22Rv1 (cell line): ENCODE measurements at regions not wholly inside any gene's neighbourhood (a gene's known extent, or its start where the extent isn't known, plus 50 kb on each side); places are given as distances from the start of the nearest gene placed in this dataset.

Source experiments
- ZFX ChIP-seq: fragments of 450-650 bp; IDR thresholded peaks from 2 replicates; pipeline ENCODE4 v1.6.1; 2017; ENCODE audit warnings: antibody characterized with exemption, borderline replicate concordance
- TF ChIP-seq, protein P1 (sequence below): fragments of 450-650 bp; IDR thresholded peaks from 2 replicates; pipeline ENCODE4 v1.5.1; 2017; ENCODE audit warnings: mild to moderate bottlenecking

- TF ChIP-seq, protein P1, sequence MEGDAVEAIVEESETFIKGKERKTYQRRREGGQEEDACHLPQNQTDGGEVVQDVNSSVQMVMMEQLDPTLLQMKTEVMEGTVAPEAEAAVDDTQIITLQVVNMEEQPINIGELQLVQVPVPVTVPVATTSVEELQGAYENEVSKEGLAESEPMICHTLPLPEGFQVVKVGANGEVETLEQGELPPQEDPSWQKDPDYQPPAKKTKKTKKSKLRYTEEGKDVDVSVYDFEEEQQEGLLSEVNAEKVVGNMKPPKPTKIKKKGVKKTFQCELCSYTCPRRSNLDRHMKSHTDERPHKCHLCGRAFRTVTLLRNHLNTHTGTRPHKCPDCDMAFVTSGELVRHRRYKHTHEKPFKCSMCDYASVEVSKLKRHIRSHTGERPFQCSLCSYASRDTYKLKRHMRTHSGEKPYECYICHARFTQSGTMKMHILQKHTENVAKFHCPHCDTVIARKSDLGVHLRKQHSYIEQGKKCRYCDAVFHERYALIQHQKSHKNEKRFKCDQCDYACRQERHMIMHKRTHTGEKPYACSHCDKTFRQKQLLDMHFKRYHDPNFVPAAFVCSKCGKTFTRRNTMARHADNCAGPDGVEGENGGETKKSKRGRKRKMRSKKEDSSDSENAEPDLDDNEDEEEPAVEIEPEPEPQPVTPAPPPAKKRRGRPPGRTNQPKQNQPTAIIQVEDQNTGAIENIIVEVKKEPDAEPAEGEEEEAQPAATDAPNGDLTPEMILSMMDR = no peak
- TF ChIP-seq ZFX = no peak
These were observed 528.2 kb downstream of the LMO7 start for GRCh38 chr13:76164290-76164689.
